ENCODE measurements at regions not wholly inside any gene's neighbourhood (a gene's known extent, or its start where the extent isn't known, plus 50 kb on each side); places are given as distances from the start of the nearest gene placed in this dataset.

DNA sequence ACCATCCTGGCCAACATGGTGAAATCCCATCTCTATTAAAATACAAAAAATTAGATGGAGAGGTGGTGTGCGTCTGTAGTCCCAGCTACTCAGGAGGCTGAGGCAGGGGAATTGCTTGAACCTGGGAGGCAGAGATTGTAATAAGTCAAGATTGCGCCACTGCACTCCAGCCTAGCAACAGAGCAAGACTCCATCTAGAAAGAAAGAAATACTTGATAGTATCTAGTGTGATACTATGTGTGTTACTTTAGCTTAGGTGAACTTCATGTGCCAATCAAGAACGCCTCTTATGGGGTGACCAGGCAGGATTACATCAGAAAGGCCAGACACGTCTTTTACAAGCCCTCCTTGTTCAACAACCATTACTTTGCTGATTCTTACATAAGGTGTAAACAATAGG is 107.1 kb downstream of the TMEM170B start:
- no peak overlapping the region for H2BK12ac ChIP-seq (ENCODE audit: insufficient read length, low read depth, low read length)
- H3K18ac ChIP-seq (ENCODE audit: insufficient read length, low read depth, low read length), result no peak overlapping the region
- WGBS (ENCODE audit: extremely low coverage, insufficient read length, low lambda C conversion rate), result no CpG with 5 or more reads among the region's 4 CpGs
- no peaks in the 10 kb centered on the region for H4K20me1 ChIP-seq (ENCODE audit: control insufficient read depth, insufficient read depth, insufficient read length)
- H3K56ac ChIP-seq (ENCODE audit: insufficient read length, low read depth, low read length), result no peak overlapping the region
- no peak overlapping the region for H4K5ac ChIP-seq (ENCODE audit: insufficient read length, low read depth, low read length)
- no peaks in the 10 kb centered on the region for H3K23me2 ChIP-seq (ENCODE audit: insufficient read length, low read depth, low read length, poor library complexity, severe bottlenecking)
- no peaks in the 10 kb centered on the region for H3K4me1 ChIP-seq (ENCODE audit: insufficient read depth, low read length)
- H3K79me1 ChIP-seq (ENCODE audit: insufficient read depth, low read depth, low read length, poor library complexity, severe bottlenecking), result no peaks in the 10 kb centered on the region
- Mint-ChIP-seq H3K4me3 (no peak overlapping the region), H3K9me3 (peaks cover 27 to 34% of the 10 kb centered on the region in 2 experiments), H3K4me1 (peaks cover 15 to 19% of the 10 kb centered on the region in 2 experiments), H3K36me3 (ENCODE audit: insufficient read depth in 1 of 3, low read depth in 3 of 3) (peaks cover 15 to 36% (median 33%) of the 10 kb centered on the region in 3 experiments), H3K27ac (no peak overlapping the region), H3K27me3 (ENCODE audit: low read depth) (peaks cover 2% of the 10 kb centered on the region)
- TF ChIP-seq, protein P1, sequence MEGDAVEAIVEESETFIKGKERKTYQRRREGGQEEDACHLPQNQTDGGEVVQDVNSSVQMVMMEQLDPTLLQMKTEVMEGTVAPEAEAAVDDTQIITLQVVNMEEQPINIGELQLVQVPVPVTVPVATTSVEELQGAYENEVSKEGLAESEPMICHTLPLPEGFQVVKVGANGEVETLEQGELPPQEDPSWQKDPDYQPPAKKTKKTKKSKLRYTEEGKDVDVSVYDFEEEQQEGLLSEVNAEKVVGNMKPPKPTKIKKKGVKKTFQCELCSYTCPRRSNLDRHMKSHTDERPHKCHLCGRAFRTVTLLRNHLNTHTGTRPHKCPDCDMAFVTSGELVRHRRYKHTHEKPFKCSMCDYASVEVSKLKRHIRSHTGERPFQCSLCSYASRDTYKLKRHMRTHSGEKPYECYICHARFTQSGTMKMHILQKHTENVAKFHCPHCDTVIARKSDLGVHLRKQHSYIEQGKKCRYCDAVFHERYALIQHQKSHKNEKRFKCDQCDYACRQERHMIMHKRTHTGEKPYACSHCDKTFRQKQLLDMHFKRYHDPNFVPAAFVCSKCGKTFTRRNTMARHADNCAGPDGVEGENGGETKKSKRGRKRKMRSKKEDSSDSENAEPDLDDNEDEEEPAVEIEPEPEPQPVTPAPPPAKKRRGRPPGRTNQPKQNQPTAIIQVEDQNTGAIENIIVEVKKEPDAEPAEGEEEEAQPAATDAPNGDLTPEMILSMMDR (conservative IDR thresholded peaks at IDR 0.05), result no peak
- DNase-seq, result no peak
- no peak overlapping the region for H3K14ac ChIP-seq (ENCODE audit: insufficient read depth, low read length)
- H2AFZ ChIP-seq (ENCODE audit: low read length), result no peak overlapping the region
- no peaks in the 10 kb centered on the region for H3K27me3 ChIP-seq (ENCODE audit: insufficient read depth, low read length)
- H2BK15ac ChIP-seq (ENCODE audit: low read depth, low read length), result no peak overlapping the region
- no peak overlapping the region for H2BK120ac ChIP-seq (ENCODE audit: low read depth, low read length, poor library complexity, severe bottlenecking)
- no peak overlapping the region for H4K91ac ChIP-seq (ENCODE audit: insufficient read length, low read depth, low read length)
- no peak overlapping the region for H3K27ac ChIP-seq (ENCODE audit: insufficient read length, low read depth, low read length)
- H2BK5ac ChIP-seq (ENCODE audit: insufficient read length, low read length), result no peak overlapping the region
- H3K79me2 ChIP-seq (ENCODE audit: insufficient read depth, low read length), result no peaks in the 10 kb centered on the region
- H4K8ac ChIP-seq (replicated peaks; ENCODE audit: insufficient read length, low read depth, low read length), result no peak overlapping the region
- no peak overlapping the region for H3K23ac ChIP-seq (ENCODE audit: insufficient read length, low read depth, low read length)
- no peak overlapping the region for H3K9ac ChIP-seq (ENCODE audit: extremely low read depth, insufficient read length, low read length)
- H2AK5ac ChIP-seq (ENCODE audit: insufficient read length, low read length), result no peak overlapping the region
- H3T11ph ChIP-seq (ENCODE audit: low read length), result no peak overlapping the region
- H3K4me2 ChIP-seq (ENCODE audit: insufficient read depth, insufficient read length, low read length), result no peak overlapping the region
- no peaks in the 10 kb centered on the region for H3K9me3 ChIP-seq (ENCODE audit: control insufficient read depth, low read depth, low read length)
- no peak overlapping the region for H2BK20ac ChIP-seq (ENCODE audit: low read depth, low read length, poor library complexity, severe bottlenecking)
- no peak overlapping the region for H3K4ac ChIP-seq (ENCODE audit: low read depth, low read length)
